ENCODE measurements at regions not wholly inside any gene's neighbourhood (a gene's known extent, or its start where the extent isn't known, plus 50 kb on each side); places are given as distances from the start of the nearest gene placed in this dataset.

- Histone ChIP-seq H3K9ac (ENCODE audit: low read depth, low read length) (no peak overlapping the region), H3K4me1 (ENCODE audit: insufficient read depth, low read length) (no peaks in the 10 kb centered on the region), H3K9me3 (ENCODE audit: control insufficient read depth, insufficient read depth, low read length) (no peaks in the 10 kb centered on the region), H3K36me3 (ENCODE audit: insufficient read depth, low read length) (no peaks in the 10 kb centered on the region)
Observed at GRCh38 chr4:82230306-82230705, 143.5 kb downstream of the HNRNPD start.

- Histone ChIP-seq H3K36me3 (ENCODE audit: insufficient read depth, low read length) (no peaks in the 10 kb centered on the region), H3K4me1 (ENCODE audit: insufficient read depth, low read length) (no peaks in the 10 kb centered on the region)
Observed at GRCh38 chr4:82225030-82225429, 148.8 kb downstream of the HNRNPD start.

GRCh38 chr4:82223715-82224114 is 150.1 kb downstream of the HNRNPD start:
- Histone ChIP-seq H3K9me3 (ENCODE audit: control insufficient read depth, insufficient read depth, low read length) (no peaks in the 10 kb centered on the region), H3K9ac (ENCODE audit: low read depth, low read length) (no peak overlapping the region), H3K4me1 (ENCODE audit: insufficient read depth, low read length) (no peaks in the 10 kb centered on the region), H3K36me3 (ENCODE audit: insufficient read depth, low read length) (no peaks in the 10 kb centered on the region)

More at GRCh38 chr4:82225030-82225429, 148.8 kb downstream of the HNRNPD start:
- Histone ChIP-seq H3K9me3 (ENCODE audit: control insufficient read depth, insufficient read depth, low read length) (no peaks in the 10 kb centered on the region), H3K9ac (ENCODE audit: low read depth, low read length) (no peak overlapping the region)

- no peaks in the 10 kb centered on the region for H3K4me1 ChIP-seq (ENCODE audit: insufficient read depth, low read length)
- H3K9ac ChIP-seq (ENCODE audit: low read depth, low read length): no peak overlapping the region
- no peaks in the 10 kb centered on the region for H3K36me3 ChIP-seq (ENCODE audit: insufficient read depth, low read length)
- H3K9me3 ChIP-seq (ENCODE audit: control insufficient read depth, insufficient read depth, low read length): no peaks in the 10 kb centered on the region
Observed at GRCh38 chr4:82219346-82219745, 154.4 kb downstream of the HNRNPD start.

- Histone ChIP-seq H3K9ac (ENCODE audit: low read depth, low read length) (no peak overlapping the region), H3K4me1 (ENCODE audit: insufficient read depth, low read length) (no peaks in the 10 kb centered on the region), H3K36me3 (ENCODE audit: insufficient read depth, low read length) (no peaks in the 10 kb centered on the region), H3K9me3 (ENCODE audit: control insufficient read depth, insufficient read depth, low read length) (no peaks in the 10 kb centered on the region)
Observed at GRCh38 chr4:82217986-82218715, 155.6 kb downstream of the HNRNPD start.

- Histone ChIP-seq H3K36me3 (ENCODE audit: insufficient read depth, low read length) (no peaks in the 10 kb centered on the region), H3K9me3 (ENCODE audit: control insufficient read depth, insufficient read depth, low read length) (no peaks in the 10 kb centered on the region), H3K9ac (ENCODE audit: low read depth, low read length) (no peak overlapping the region), H3K4me1 (ENCODE audit: insufficient read depth, low read length) (no peaks in the 10 kb centered on the region)
Observed at GRCh38 chr4:82216219-82216618, 157.6 kb downstream of the HNRNPD start.

GRCh38 chr4:82215800-82216199 is 158.0 kb downstream of the HNRNPD start:
- Histone ChIP-seq H3K9me3 (ENCODE audit: control insufficient read depth, insufficient read depth, low read length) (no peaks in the 10 kb centered on the region), H3K9ac (ENCODE audit: low read depth, low read length) (no peak overlapping the region), H3K4me1 (ENCODE audit: insufficient read depth, low read length) (no peaks in the 10 kb centered on the region), H3K36me3 (ENCODE audit: insufficient read depth, low read length) (no peaks in the 10 kb centered on the region)

- H3K9ac ChIP-seq (ENCODE audit: low read depth, low read length): no peak overlapping the region
- H3K9me3 ChIP-seq (ENCODE audit: control insufficient read depth, insufficient read depth, low read length): no peaks in the 10 kb centered on the region
- H3K4me1 ChIP-seq (ENCODE audit: insufficient read depth, low read length): no peaks in the 10 kb centered on the region
- no peaks in the 10 kb centered on the region for H3K36me3 ChIP-seq (ENCODE audit: insufficient read depth, low read length)
Observed at GRCh38 chr4:82215039-82215438, 158.8 kb downstream of the HNRNPD start.

GRCh38 chr4:82213485-82214417 is 160.0 kb downstream of the HNRNPD start:
- Histone ChIP-seq H3K9ac (ENCODE audit: low read depth, low read length) (no peak overlapping the region), H3K9me3 (ENCODE audit: control insufficient read depth, insufficient read depth, low read length) (no peaks in the 10 kb centered on the region), H3K4me1 (ENCODE audit: insufficient read depth, low read length) (no peaks in the 10 kb centered on the region), H3K36me3 (ENCODE audit: insufficient read depth, low read length) (no peaks in the 10 kb centered on the region)

GRCh38 chr4:82201805-82202641 is 171.8 kb downstream of the HNRNPD start:
- Histone ChIP-seq H3K4me1 (ENCODE audit: insufficient read depth, low read length) (no peaks in the 10 kb centered on the region), H3K36me3 (ENCODE audit: insufficient read depth, low read length) (no peaks in the 10 kb centered on the region), H3K9ac (ENCODE audit: low read depth, low read length) (no peak overlapping the region), H3K9me3 (ENCODE audit: control insufficient read depth, insufficient read depth, low read length) (no peaks in the 10 kb centered on the region)

- no peaks in the 10 kb centered on the region for H3K36me3 ChIP-seq (ENCODE audit: insufficient read depth, low read length)
- H3K9me3 ChIP-seq (ENCODE audit: control insufficient read depth, insufficient read depth, low read length): no peaks in the 10 kb centered on the region
- no peak overlapping the region for H3K9ac ChIP-seq (ENCODE audit: low read depth, low read length)
- H3K4me1 ChIP-seq (ENCODE audit: insufficient read depth, low read length): no peaks in the 10 kb centered on the region
Observed at GRCh38 chr4:82201303-82201702, 172.5 kb downstream of the HNRNPD start.

GRCh38 chr4:82200046-82200445 is 173.7 kb downstream of the HNRNPD start:
- Histone ChIP-seq H3K9ac (ENCODE audit: low read depth, low read length) (no peak overlapping the region), H3K4me1 (ENCODE audit: insufficient read depth, low read length) (no peaks in the 10 kb centered on the region), H3K9me3 (ENCODE audit: control insufficient read depth, insufficient read depth, low read length) (no peaks in the 10 kb centered on the region), H3K36me3 (ENCODE audit: insufficient read depth, low read length) (no peaks in the 10 kb centered on the region)

GRCh38 chr4:82194329-82194728 is 179.5 kb downstream of the HNRNPD start:
- Histone ChIP-seq H3K36me3 (ENCODE audit: insufficient read depth, low read length) (no peaks in the 10 kb centered on the region), H3K9me3 (ENCODE audit: control insufficient read depth, insufficient read depth, low read length) (no peaks in the 10 kb centered on the region), H3K9ac (ENCODE audit: low read depth, low read length) (no peak overlapping the region), H3K4me1 (ENCODE audit: insufficient read depth, low read length) (no peaks in the 10 kb centered on the region)

GRCh38 chr4:82192017-82192673 is 181.6 kb downstream of the HNRNPD start:
- H3K36me3 ChIP-seq (ENCODE audit: insufficient read depth, low read length): no peaks in the 10 kb centered on the region
- no peak overlapping the region for H3K9ac ChIP-seq (ENCODE audit: low read depth, low read length)
- H3K9me3 ChIP-seq (ENCODE audit: control insufficient read depth, insufficient read depth, low read length): no peaks in the 10 kb centered on the region
- no peaks in the 10 kb centered on the region for H3K4me1 ChIP-seq (ENCODE audit: insufficient read depth, low read length)
